HG03045 (cell line): ENCODE measurements at regions not wholly inside any gene's neighbourhood (a gene's known extent, or its start where the extent isn't known, plus 50 kb on each side); places are given as distances from the start of the nearest gene placed in this dataset.

ENCODE experiments used
- ATAC-seq: cut with Tn5 transposase; IDR thresholded peaks from one replicate; pipeline ENCODE4 v1.9.1; 2021; ENCODE audit warnings: mild to moderate bottlenecking, moderate library complexity; ENCODE audit not compliant: unreplicated experiment

DNA sequence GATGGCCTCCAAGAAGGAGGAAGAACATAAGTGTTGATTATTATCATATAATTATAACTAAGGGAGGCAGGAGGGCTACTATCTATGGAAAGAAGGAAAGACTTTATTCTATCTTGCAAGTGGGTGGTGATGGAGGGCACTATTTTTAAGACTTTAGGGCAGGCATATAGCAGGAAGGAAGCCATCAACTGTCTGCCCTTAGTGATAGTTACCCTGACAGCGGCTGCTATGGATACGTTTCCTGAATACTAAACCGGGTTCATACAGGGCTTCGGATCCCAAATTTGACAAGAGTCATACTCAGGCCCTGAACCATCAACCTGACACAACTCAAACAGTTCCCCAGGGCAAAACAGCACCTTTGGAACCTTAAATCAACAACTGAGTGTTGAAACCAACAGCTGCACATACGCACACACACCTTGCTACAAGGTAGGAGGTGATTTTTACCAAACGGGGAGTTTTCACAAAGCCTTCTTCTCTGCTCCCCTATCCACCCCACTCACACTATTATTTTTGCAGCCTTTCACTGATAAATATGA is 397.2 kb downstream of the OMA1 start:
- no peak for ATAC-seq

DNA sequence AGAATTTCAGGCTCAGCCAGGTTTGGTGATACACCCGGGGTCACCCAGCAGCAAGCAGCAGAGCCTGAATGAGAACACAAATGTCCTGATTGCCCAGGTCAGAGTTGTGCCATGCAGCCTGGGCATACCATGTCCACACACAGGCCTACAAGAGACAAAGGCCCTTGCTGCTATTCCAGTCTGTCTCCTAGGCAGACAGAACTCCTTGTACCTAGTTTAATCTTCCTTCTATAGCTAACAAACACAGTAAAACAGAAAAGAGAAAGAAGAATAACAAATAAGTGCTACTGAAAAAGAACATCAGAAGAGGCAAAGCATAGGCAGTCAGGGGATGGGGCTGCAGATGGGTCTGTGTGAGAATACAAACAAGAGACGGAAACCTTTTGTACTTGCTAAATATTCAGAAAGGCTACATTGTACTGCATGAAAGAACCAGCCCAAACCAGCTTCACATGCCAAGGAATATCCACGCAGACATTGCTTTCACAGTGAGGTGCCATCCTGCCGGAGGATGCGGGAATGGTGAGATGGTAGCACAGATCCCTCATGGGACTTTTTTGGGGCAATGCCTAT is 401.7 kb downstream of the OMA1 start:
- ATAC-seq, result no peak

DNA sequence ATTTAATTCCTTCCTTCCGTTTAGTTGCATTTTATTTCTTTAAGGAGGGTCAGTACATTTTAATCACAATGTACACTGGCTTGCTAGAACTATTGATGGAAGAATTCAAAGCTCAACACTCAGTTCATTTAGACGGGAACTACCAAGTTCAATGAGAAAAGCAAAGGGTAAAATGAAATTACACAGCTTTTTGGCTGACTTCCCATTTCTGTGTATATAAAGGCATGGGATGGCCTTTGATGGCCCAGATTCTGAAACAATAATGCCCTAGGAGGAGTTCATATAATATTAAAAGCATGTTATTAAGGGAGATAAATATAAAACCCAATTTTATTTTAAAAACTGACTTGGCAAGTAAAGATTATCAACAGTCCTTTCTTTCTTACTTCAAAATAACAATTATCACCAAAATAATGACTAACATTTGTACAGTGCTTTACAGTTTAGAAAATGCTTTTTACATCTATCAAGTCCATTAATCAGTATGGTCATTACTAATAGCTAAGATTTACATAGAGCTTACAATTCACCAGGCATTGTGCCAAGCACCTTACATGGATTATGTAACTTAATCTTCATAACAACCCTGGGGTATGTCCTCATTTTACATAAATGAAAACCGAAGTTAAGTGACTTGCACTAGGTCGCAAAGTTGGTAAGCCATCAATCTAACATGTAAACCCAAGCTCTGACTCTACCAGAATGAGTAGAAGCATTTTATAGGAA is 402.4 kb downstream of the OMA1 start:
- no peak for ATAC-seq

DNA sequence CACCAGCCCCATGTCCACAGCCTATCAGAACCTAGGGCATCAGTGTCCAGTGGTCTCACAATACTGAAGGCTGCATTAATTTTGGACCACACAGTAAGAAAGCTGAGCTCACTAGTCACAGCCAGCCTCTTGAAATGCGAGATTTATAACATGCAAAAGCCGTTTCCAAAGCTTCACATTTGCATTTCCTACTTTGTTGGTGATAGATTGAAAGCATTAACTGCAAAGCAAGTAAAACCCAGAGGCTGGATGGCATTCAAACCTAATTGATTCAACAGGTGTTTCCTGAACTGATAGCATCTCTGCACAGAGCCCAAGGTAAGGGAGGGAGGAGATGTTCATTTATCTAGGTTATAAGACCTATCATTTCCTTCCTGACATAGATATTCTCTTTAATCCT is 410.1 kb downstream of the OMA1 start:
- ATAC-seq, result no peak

DNA sequence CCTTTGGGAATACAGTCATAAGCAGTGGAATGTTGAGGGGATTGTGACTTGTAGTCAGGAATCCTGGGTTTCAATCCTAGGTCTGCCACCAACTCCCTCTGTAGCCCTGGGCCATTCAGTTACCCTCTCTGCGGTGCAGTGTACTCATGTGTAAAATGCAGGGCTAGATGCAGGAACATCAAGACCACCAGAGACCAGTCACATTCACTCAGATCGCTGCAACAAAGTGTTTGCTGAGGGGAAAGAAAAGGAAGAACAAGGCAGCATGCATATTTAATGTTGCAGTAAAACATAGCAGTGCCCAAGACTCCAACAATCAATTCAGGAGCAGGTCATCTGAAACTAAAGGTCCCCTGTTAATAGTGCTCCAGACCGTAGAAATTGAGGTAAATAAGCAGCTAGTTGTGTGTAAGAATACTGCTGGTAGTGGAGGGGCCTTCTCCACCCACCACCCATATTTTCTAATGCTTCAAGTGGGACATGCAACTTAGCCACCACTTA is 410.7 kb downstream of the OMA1 start:
- no peak for ATAC-seq

DNA sequence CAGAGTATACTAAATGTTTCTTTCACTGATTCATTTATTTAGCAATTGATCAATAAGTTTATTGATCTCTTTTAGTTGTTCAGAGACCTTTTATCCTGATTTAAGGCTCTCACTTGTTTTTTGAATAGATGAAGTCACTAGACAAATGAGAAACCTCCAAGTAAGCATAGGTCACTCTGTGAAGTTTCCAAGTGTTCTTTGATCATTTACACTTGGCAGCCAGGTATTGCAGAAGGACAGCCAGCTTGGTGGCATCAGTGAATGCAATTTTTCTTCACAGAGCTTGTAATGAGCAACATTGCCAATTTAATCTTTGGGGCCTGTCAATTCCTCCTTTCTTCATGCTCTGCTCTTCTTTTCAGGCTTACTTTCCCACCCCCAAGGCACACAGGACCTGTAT is 413.0 kb downstream of the OMA1 start:
- no peak for ATAC-seq

DNA sequence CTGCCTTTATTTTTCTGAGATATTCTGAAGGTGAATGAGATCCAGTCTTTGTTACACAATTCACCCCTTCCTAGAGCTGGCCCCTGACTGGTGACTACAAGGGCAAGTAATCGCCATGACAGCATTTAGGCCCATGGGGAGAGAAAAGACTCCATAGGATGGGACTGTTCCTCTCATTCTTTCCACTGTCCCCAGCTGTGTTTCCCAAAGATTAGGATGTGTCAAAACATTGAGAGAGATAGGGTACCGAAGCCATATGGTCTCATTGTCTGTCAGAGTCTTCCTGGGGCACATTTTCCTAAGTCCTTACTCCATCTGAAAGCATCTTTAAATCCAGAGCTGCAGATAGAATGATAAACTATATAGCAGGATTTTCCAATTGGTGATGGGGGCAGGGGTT is 423.5 kb downstream of the OMA1 start:
- ATAC-seq, result no peak

DNA sequence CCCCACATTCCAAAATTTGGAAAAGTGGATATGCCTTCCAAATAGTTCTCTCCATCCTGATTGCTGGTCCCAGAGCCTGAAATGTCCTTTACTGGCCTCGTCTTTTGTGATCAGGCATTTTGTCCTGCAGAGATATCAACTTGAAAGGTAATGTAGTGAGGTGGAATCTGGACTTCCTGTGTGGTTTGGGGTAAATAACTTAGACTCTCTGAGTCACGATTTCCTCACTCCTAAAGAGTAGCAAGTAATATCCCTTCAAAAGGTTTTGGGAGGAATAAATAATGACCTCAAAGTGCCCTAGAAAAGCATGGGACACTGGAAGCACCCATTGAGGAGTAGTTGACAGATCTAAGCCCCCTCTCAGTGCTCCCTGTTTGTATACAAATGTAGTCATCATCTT is 426.6 kb downstream of the OMA1 start:
- ATAC-seq, result no peak

DNA sequence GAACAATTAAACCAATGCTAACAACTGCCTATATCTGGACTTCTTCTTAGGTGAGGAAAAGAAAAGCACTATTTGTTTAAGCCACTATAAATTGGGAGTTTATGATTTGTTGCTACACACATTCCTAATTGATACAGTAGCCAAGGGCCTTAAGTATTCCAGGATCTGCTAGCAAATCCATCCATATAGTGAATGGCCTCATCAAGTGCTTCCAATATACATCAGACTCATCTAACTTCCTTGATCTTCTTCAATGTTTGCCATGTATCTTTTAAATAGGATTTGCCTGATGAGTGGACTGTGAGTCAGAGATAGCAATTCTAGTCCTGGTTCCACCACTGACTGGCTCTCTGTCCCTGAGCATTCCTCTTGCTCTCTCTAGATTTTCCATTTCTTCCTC is 430.2 kb downstream of the OMA1 start:
- ATAC-seq, result no peak

DNA sequence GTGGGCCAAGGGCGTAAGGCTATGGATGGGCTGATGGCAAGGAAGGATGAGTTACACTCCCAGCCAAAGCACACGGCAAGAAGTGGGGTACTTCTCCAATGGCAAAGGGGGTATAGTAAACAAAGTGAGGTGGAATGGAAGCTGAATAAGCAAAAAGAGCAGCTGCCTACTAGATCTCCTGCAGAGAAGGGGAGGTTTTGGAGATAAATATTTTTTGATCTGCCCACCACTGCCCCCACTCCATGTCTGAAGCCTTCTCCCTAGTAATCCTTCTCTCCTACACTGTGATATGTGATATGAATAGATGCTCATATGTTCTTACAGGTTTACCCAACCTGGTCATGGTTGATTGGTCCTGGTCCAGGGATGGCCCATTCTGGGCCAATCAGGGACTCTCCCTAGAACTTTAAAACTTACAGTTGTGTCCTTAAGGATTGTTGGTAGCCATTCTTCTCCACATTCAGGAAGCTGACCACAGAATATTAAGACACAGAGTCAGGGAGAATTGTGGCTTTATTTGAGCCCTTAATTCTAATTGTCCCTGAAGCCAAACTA is 436.8 kb downstream of the OMA1 start:
- no peak for ATAC-seq

DNA sequence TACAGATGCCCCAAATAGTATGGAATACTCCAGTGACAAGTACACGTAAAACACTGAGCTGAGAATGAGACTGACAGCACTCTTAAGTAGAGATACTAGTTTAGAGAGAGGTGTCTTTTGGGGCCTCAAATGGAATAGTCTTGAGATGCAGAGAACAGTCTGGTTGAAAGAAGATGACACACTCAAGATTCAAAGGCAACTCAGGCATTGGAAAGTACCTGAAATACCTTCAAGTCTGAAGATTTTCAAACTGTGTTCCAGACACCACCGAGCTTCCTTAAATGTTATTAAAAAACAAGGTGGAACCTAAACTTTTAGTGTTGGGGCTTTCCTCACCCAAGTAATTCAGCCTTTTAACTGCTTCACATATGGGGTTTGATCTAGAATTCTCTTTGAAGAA is 437.7 kb downstream of the OMA1 start:
- no peak for ATAC-seq

DNA sequence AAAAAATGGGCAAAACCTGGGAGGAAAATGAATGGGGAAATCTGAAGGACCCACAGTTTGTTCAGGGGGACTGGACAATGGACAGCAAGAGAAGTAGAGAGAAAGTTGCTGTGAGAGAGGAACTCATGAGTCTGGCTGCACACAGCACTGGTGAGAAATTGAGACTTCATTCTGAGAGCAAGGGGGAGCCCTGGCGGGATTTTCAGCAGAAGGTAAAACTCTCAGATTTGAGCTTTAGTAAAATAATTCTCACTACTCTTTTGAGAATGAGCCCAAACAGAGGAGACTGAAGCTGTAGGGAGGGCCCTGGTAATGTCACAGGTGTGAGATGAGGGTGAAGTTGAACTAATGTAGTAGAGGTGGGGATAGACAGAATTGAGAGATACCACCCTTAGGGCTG is 438.6 kb downstream of the OMA1 start:
- no peak for ATAC-seq

DNA sequence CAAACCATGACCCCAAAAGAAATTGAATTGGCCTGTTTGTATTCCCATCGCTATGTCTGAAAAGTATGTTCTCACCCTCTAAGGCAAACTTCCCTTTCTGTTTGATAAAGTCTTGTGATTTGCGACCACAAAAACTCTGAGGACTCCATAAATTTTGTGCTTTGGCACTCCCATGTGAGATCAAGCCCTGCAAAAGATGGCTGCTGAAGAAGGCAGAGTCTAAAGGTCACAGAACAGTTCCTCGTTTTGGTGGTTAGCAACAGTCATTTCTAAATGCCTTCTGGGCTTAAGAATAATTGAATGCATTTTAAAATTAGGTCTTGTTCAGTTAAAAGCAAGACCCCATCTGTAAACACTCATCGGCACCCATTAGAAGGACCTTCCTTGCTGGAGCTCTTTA is 441.6 kb downstream of the OMA1 start:
- ATAC-seq, result peak; percentile 73

DNA sequence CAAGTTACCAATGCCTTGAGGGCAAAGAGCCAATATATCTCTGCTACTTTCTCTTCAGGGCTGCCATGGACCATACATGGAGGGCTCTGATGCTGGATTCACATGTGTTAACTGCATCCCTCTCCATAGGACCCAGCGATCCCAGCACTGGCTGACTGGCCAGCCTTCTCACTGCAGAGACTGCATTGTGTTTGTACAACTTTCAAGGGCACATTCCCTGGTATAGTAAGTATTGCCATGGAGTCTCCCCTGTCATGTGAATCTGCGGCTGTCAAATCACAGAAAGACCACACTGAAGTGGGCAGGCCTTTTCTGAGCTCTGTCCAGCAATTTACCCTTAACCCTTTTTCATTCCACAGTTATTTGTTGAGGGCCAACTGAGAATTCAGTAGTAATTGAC is 449.8 kb downstream of the OMA1 start:
- ATAC-seq, result no peak

DNA sequence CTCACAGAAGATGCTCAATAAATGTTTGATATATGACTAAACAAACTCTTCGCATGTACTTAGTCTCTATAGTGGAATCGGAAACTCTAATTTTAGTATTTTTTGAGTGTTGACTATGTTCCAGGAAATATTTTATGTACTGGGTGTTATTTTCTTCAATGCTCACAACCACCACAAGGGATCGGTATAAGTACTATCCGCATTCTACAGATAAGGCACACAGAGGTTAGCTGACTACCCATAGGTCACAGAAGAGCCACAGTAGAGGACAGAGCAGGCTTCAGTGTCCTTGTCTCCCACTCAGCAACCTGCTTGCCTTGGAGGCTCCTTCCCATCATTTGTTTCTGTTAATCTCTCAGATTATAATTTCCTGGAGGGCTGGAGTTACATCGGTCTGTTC is 451.3 kb downstream of the OMA1 start:
- no peak for ATAC-seq

DNA sequence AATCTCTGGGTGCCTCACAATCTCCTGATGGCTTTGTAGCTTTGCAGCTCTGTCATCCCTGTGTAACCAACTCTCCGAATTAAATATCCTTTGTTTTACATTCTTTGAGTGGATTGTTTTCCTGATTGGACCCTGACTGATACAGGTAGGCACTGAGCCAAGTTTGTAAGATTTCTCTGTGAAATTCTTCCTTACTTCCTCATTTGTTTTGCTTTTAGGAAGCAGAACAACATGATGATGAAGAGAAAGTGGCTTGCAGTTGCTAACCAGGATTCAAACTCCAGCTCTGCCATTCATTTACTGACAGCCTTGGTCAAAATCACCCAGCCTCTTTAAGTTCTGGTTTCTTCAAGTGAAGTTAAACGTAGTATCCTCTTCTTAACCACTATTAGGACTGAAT is 452.3 kb downstream of the OMA1 start:
- ATAC-seq, result no peak

DNA sequence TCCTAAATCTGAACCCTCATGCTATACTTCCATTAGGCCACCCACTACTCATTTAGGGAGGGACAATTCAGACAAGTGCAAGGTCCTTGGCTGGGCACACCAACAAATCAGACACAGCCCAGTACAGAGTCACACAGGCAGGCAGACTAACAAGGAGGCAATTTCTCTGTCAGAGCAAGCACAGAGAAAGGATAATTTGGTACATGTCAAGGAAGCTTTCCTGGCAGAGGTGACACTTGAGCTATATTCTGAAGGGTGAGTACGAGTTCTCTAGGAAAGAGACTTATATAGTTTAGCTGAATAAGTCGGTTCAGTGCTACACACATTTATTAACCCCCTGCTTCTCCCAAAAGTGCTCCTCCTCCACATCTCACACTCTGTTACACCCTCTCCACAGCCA is 455.9 kb downstream of the OMA1 start:
- ATAC-seq, result no peak

DNA sequence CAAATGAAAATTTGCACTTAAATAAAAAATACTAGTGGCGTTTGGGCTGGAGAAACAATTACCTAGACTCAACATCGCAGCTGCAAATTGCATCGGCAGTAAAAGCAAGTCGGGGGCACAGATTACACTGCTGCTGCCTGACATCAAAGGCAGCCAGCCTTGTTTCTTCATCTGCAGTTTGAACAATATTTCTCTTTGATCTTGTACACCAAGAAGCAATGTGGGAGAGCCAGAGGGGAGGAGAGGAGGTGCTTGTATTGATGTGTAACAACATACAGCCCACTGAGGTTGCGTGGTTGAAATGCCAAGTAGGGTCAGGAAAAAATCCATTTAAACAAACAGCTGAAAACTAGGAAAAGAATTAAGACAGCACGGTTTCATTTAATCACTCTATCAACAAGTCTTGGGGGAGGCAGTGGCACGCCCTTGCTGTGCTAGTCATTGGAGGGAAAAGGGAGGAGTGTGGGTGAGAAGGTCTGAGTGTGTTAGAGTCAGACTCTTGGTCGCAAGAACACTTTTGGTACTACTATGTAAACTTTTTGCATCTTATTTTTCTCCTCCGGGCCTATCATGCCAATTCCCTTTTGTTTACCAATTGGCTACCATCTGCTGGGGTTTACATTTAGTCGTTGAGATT is 456.5 kb downstream of the OMA1 start:
- ATAC-seq, result no peak

DNA sequence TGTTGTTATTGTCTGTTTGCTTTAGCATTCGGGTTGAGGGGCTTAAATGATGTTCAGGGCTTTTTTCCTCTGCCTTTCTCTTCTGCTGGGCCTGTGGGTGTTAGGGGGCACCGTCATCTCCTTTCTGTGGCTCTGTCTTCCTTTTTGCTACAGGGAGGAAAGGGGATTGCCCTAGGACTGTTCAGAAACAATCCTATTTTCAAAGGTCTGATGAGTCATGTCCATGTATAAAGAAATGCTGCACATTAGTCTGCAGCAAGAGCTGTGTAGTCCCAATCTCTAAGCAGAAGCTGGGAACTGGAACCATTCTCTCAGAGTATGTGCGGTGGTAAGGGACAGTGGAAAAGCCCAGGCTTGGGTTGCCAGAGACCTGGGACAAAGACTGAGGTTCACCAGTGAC is 462.3 kb downstream of the OMA1 start:
- no peak for ATAC-seq

DNA sequence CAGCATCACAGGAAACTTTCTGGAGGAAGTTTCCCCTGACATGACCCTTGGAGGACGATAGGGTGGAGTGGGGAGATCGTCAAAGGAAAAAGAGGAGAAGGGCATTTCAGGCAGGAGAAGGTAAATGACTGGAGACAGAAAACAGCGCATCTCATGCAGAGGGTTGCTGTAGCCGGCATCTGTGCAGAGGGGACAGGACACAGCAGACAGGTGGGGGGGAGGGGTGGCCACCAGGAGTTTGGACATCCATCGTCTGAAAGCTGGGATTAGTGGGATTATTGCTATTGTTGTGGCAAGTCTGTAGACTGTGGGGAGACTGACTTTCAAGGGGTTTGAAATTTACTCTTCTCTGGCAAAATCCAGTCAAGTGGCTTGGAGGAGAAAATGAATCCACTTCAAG is 463.9 kb downstream of the OMA1 start:
- no peak for ATAC-seq

DNA sequence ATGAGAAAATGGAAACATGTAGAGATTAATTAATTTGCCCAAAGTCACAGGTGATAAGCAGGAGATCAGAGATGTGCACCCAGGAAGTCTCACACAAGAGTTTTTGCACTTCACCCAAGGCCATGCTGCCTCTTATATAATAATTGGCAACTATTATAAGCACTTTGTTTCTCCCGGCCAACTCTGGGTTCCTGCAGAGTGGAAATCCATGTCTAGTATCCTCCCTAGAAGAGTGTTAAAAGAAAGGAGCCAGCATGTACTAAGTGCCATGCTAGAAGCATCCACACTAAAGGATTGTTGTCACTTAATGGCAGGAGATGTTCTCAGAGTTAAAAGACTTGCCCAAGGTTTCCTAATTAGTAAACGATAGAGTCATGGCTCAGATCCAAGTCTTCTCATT is 470.3 kb downstream of the OMA1 start:
- no peak for ATAC-seq

DNA sequence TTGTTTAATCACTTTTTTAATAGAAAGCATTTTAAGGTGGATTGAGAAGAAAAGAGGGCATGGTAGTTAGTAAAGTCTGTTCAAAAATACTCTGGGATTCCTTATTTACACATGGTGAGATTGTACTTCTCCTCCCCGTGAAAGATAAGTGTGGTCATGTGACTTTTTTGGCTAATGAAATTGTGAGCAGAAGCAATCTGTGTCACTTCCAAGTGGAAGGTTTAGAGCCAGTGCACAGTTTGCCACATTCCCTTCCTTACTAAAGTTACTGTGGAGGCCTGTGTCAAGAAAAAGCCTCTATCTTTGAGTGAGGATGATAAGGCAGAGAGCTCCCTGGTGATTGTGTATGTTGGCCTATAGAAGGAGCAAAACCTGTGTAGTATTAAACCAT is 471.3 kb downstream of the OMA1 start:
- ATAC-seq, result no peak
